ENCODE measurements at regions not wholly inside any gene's neighbourhood (a gene's known extent, or its start where the extent isn't known, plus 50 kb on each side); places are given as distances from the start of the nearest gene placed in this dataset.

DNA sequence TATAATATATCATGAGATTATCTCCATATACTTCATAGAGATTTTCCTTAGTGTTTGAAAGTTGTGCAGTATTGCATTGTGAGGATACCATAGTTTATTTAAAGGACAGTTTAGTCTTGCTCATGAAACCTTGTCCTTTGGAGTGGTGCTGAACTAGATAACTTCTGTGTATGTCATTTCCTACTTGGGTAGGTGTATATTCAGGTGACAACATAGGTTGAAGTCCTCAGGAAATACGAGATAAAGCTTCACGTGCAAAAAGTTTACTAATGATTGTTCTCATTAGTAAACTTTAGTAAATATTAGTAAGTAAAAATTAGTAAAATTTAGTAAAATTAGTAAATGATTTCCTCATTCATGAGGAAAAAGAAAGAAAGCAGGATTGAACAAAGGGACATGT, 521.3 kb upstream of the LRRC4C start:
- no peak for DNase-seq (ENCODE audit: low read depth)

DNA sequence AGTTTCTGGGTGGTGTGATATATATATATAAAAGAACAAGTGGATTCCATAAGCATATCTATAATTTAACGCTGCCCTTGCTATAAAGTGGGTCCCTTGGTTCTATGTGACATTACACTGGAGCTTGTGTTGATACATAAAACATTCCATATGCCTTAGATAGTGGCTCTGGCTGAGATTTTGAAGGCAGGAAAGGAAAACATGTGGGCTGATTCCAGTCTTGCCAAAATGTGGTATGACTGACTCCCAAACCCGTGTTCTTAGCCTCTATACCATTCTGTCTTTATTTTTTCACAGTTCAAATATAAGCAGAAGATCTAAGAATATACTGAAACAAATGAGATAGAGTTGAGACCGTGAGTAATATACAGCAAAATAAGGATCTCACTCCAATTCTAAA, 522.8 kb upstream of the LRRC4C start:
- DNase-seq (ENCODE audit: low read depth), result no peak

DNA sequence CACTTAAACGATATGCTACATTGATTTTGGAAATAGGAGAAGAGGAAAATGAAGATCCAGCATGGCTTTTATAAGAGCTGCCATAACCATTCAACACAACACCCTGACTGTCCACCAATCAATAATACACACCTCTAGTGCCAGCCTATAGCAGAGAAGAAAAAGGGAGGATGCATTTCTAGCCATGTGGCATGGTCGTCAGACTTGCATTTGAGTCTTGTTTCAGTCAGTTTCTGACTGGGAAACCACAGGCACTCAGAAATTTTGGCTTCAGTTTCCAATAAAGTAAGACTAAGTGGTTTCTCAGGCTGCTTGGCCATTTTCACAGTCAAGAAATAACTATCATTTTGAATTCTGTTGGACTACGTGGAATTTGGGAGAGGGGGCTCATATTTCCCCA, 523.5 kb upstream of the LRRC4C start:
- DNase-seq (ENCODE audit: low read depth), result no peak

DNA sequence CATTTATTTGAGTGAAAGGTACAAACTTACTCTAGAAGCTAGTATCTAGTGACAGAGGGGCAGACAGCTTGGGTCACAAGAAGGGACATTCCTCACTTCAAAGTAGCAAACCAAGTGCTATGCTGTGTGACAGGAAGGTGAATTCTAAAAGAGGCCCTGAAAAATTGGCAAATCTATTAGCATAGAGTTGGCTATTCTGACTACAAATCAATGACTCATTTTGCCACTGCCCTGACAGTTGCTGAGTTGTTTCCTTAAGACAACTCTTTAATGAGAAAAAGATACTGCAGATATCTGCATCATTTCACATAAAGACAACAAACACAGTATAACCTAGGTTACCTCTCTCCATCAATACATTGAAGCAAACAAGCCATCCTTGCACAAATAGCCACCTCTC, 524.0 kb upstream of the LRRC4C start:
- DNase-seq (ENCODE audit: low read depth), result no peak

DNA sequence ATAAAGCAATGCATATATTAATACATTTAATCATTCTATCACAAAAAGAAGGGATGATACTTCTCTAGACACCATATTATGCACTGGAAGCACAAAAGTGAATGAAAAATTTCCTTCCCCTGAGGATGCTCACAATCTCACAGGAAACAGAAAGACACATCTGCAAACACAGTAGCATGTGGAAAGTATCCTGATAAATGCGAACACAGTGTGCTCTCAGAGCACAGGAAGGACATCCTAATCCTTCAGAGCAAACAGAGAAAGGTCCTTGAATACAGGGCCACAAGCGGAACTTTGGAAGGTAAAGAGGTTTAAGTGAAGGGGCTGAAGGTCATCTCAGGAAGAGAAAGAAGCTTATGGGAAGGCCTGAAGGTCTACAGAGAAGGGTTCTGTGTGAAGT, 524.6 kb upstream of the LRRC4C start:
- DNase-seq (ENCODE audit: low read depth), result no peak

DNA sequence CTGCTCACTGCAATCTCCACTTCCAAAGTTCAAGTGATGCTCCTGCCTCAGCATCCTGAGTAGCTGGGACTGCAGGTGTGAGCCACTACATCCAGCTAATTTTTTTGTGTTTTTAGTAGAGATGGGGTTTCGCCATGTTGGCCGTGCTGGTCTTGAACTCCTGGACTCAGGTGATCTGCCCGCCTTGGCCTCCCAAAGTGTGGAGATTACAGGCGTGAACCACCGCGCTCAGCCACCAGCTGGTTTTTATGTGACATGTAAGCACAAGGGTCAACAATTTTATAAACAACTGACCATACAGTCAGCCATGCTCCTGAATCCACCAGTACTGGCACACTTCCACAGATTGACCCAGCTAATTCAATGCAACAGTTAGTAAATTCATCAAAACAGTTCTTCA, 526.3 kb upstream of the LRRC4C start:
- no peak for DNase-seq (ENCODE audit: low read depth)

DNA sequence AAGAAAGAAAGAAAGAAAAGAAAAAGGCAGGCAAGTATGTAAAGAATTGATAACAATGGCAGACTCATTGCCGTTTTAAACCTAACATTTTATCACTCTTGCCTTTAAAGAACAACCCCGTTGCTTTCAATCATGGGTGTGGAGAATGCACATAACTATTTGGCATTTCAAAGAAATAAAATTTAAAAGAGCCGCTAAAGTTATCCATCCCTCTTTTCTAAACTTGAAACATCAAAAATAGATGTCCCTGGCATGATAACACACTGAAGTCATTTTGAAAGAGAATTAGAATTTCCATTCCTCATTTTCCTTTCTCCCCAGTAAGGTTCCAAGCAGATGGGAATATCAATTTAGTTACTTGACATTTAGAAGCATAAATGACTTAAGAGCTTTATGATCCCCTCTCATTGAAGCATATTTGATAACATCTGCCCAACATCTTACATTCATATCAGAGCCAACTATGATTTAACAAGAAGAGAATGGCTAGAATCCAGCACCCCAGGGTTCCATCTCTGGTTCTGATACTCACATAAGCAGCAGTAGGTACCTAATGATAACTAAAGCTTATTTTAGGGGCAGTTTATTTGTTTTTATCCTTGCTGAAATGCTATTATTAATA, 529.6 kb upstream of the LRRC4C start:
- DNase-seq (ENCODE audit: low read depth), result no peak

DNA sequence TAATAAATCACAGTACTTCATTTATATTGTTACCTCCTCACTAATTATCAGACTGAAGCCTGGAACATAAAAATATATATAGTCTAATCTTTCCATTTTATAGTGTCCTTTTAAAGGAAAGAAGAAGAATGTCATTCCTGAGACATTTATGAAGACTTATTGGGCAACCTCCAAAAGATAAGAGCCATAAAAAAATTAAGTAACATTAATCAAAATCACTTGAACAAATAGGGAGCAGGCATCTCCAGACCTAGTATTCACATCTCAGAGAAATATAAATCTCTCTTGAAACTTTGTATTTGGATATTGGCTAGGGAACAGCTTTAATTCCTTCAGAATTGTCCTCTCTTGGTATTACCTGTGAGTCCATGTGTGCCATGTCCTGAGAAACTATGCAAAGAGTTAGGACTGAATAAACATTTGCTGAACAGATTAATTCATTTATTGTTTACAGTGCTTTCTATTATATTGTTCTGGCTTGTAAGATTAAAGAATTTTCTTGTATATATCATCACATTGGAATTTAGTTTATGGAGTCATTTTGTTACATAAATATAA, 530.5 kb upstream of the LRRC4C start:
- no peak for DNase-seq (ENCODE audit: low read depth)

DNA sequence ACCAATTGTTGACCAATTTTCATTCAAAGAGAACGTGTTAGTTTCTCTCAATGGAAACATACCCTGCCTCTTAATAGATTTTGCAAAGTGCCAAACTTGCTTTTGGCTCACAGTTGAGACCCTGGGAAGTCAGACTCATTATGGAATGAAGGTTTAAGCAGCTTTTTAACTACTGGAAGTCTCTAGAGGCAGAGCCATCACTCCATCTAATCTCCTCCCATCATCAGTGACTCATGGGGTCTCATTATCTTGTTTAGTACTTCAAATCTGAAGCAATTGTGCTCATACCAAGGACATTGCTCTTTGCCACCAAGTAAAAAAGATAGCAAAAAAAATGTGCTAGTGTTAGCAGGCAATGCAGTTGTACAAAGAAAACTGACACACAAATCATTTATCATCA, 537.1 kb upstream of the LRRC4C start:
- DNase-seq (ENCODE audit: low read depth), result no peak

DNA sequence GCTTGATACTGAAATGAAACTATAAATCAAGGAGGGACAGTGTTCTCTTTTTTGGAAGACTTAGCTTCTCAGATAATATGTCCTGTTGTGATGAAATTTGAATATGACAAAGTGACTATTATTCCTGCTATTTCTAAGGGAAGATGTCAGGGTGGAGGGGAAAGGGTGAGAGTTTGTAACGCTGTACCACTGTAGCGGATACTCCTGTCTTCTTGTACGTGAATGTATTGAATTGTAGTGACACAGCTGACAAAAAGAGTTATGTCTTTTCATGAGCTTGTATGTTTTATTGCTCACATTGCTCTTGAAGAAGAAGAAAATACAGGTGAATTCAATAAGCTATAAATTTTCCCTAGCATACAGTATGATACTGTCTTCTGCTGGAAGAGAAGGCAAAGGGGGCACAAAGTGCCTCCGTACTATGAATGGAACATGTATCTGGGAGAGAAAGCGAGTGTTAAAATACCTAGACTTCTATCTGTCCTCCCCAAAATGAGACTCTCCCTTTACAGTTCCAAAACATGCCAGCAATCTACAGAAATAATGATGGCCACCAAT, 538.5 kb upstream of the LRRC4C start:
- DNase-seq (ENCODE audit: low read depth), result no peak

DNA sequence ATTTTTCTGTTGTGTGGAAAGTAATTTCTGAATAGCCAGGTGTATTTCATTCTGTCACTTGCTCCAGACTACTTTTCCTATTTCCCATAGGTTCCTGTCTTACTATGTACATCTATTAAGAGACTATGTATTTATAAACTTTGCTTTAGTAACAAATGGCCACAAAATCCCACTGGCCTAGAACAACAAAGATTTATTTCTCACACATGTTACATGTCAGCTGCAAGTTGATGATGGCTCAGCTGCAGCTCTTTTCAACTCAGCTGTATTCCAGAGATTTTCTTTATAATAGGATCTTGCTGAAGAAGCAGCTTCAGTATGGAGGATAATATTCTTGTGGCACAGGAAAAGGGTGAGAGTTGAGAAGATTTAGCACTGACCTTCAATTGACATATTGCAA, 539.6 kb upstream of the LRRC4C start:
- DNase-seq (ENCODE audit: low read depth), result no peak

DNA sequence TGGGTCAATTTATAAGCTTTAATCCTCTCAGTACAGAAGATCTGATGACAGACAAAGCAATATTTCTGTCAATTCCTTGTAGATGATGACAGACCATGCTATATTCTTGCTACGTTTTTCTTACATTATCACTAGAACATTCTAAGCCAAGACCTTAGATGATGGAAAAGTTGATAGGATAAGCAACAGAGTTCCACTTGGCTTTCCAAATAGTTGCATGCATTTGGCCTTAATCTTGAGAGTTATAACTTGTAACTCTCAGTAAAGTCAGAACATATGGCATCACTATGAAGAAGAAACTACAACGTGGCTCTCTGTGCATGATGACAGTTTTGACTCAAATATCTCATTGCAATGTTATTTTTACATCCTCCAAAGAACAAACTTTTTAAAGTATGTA, 544.3 kb upstream of the LRRC4C start:
- no peak for DNase-seq (ENCODE audit: low read depth)

DNA sequence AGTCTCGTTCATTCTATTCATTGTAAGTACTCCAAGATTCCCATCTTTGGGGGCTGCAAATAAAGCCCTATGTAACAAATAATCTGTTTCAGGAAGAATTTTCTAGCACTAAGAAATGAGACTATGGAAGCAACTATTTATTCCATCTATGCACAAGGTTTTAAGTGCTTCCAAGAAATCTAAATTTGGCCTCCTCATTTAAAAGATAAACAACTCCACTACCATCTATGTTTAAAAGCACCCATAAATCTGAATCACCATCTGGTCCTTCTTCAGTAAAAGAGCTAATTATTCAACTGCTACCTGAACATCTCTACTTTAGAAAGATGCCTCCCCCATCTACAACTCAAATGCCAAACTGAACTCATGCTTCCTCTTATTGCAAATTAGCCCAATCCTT, 547.3 kb upstream of the LRRC4C start:
- no peak for DNase-seq (ENCODE audit: low read depth)

DNA sequence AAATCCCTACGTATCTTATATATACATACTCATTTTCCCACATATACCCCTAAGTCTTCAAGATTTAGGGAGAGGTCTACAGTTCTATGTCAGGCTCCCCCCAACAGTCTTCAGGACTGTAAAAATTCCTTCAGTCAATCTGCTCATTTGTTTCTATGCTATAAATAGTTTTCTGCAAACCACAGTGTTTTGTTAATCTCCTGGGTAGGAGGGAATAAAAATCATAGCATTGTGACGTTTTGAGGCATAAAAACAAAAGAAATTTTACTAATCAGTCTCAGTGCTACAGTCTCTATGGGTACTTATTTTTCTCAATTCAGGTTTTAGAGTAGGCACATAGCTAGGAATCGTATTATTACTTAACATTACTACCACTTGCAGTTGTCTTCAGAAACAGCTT, 552.8 kb upstream of the LRRC4C start:
- DNase-seq (ENCODE audit: low read depth), result no peak

DNA sequence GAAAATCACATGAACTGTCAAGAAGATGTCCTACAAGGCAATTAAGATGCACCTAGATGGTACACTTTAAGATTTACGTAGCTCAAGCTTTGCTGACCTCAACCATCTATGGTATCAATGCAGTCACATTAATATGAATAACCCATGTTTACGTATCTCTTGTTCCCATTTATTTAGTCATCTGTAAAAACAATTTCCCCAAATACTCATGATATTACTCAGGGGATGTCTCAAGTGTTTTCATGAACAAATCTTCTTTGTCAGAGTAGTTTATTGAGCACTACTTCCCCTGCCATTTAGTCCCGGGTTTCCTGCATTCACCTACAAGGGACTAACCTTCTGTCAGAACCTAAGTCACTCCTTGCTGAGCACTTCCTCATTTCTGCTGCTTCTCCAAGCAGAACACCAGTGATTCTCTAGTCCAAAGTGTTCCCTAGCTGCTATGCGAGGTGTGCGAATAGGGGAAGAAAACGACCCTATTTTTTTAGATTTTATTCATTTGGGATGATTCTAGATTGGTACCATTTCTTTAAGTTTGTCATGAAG, 554.3 kb upstream of the LRRC4C start:
- no peak for DNase-seq (ENCODE audit: low read depth)

DNA sequence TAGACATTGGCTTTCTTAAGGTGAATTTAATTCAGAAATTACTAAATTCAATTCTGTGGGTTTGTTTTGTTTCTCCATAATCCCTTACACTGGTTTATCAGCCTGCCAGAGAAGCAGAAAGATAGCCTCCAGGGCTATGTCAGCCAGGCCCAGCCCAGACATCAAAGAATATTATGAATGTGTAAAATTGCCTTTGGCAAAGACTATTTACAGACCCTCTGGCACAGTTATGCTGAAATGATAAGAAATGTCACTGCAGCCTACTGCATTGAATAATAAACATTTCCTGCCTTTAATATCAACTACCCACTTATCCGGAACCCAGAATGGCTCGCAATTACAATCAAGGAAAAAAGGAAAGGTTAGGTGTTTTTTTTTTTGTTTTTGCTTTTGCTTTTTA, 562.5 kb upstream of the LRRC4C start:
- no peak for DNase-seq (ENCODE audit: low read depth)

DNA sequence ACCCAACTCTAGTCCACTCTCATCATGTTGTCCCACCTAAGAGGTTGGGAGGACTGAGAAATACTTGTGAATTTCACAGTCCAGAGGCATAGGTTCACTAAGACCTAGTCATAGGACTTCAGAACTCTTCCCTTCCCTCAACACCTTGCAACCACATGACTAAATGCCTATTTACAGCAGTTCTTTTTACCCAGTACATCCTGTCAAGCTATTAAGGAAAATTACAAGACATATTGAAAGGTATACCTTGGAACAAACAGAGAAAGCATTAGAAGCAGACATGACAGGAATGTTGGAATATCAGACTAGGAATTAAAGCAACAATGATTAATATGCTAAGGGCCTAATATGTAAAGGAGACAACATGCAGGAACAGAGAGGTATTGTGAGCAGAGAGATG, 563.8 kb upstream of the LRRC4C start:
- no peak for DNase-seq (ENCODE audit: low read depth)

DNA sequence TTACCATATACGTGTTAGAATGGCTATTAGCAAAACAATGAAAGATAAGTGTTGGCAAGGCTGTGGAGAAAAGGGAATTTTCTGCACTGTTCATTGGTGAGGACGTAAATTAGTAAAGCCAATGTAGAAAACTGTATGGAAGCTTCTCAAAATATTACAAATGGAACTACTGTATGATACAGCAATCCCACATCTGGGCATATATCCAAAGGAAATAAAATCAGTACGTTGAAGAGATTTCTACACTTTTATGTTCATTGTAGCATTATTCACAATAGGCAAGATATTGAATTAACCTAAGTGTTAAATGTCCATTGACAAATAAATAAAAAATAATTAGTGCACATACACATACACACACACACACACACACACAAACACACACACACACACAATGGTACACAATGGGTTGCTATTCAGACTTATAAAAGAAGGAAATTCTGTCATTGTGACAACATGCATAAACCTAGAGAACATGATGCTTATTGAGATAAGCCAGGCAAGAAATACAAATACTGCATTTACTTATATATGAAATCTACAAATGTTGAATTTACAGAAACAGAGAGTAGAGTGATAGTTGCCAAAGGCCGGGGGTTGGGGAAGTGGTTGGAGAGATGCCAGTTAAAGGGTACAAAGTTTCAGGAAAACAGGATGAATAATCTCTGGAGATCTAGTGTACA, 565.8 kb upstream of the LRRC4C start:
- no peak for DNase-seq (ENCODE audit: low read depth)

DNA sequence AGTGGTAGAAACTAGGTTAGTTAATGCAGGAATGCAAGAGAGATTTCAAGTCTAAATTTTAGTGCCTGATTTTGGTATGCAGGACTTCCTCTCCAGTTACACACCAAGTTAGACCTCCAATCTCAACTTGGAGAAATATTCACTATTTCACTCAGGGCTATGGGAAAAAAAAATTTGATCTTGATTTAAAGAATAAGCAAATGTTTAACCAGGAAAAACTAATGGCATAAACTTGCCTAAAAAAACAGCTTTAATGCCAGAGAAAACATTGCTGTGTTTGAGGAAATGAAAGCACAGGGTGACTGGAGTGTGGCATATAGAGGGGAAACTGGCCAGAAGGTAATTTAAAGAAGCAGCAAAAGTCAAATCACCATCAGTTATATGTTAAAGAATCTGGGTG, 575.4 kb upstream of the LRRC4C start:
- DNase-seq (ENCODE audit: low read depth), result no peak

DNA sequence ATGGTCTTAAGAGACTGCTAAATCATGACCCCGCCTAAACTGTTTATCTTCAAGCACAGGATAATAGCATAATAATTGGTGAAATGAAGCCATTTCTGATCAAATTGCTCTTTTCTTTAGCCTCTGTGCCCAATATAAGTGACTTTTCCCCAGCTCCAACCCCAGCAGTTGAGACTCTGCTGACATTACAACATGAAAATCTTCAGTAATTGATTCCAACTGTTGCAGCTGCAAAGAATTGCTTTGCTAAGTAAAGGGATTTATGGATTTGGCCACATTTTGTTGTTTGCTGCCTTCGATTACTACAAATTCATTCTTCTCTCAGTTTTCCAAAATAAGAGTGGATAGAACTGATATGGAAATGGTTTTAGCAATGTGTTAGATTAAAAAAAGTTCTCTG, 576.7 kb upstream of the LRRC4C start:
- DNase-seq (ENCODE audit: low read depth), result no peak

DNA sequence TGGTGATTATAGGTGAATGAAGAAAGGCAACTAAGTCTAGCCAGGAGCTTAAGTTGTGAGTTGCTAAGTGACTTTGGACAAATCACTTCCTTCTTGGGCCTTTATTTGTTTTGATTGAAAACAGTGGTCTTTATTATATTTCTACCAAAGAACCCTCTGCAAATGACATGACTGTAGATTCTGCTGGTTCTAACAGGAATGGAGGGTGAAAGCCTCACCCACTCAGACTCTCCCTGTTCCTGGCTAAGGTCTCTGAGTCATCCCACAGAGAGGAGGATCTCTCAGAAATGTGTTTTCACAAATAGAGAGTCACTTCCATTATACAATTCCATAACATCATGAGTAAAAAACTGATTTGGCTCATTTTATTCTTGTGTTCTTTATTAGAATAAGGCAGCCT, 583.9 kb upstream of the LRRC4C start:
- DNase-seq (ENCODE audit: low read depth), result no peak

DNA sequence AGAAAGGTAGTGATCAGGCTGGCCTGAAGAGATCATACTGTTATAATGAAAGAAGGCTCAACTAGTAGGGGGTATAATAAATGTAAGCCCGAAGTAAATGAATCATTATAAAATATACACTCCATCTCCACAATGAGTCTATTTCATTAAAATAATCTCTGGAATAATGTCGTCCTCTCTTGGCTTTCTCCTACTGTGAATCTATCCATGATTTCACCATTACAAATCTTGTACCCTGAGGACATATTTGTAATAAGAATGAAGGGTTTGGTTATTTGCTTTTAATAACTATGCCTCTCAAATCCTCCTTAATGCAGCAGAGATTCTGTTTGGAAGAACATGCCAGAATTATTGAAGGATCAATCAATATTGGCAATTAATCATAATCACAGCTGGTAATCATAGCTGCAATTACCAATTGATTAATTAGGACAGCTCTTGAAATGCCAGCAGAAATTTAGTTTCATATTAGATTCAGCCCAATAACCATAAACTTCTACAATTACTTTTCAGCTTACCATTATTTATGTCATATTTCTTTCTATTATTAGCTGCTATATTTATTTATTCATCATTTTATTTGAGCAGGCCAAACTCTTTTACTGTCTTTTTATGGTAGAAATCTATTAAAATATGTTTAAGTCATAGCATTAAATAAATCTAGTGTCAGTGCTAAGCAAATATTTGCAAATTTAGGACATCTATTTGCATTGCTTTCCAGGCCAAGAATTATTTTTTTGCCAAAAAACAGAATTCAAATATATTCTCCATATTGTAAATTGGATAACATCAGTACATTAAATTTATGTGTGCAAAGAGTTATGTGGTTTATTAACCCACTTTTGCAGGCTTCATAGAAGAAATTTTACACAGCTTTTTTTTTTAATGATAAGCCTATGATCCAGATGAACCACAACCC, 588.4 kb upstream of the LRRC4C start:
- no peak for DNase-seq (ENCODE audit: low read depth)

Data from CMK (cell line).